Mesothelial cell of epicardium (in vitro differentiated cells): ENCODE measurements at regions not wholly inside any gene's neighbourhood (a gene's known extent, or its start where the extent isn't known, plus 50 kb on each side); places are given as distances from the start of the nearest gene placed in this dataset.
"Not testable (repeated sequence)": the region's sequence is repeated elsewhere in the genome, so short reads cannot be mapped to it uniquely, and the experiment has no call there.

Experiments used
- DNase-seq, 2 experiments: peaks; one replicate each; pipeline ENCODE4 v3.0.0; 2021; ENCODE audit warnings: low spot score in 2 of 2; ENCODE audit not compliant: unreplicated experiment in 2 of 2
- H3K27ac Mint-ChIP-seq: 2 replicates; pipeline ENCODE4 v1.8.0; 2021; ENCODE audit warnings: mixed read lengths
- H3K27me3 Mint-ChIP-seq: 2 replicates; pipeline ENCODE4 v1.8.0; 2021; ENCODE audit warnings: low read depth, mixed read lengths
- H3K36me3 Mint-ChIP-seq: 2 replicates; pipeline ENCODE4 v1.8.0; 2021; ENCODE audit warnings: mixed read lengths
- H3K4me1 Mint-ChIP-seq: 2 replicates; pipeline ENCODE4 v1.8.0; 2021; ENCODE audit warnings: mixed read lengths
- H3K4me3 Mint-ChIP-seq: 2 replicates; pipeline ENCODE4 v1.8.0; 2021; ENCODE audit warnings: mild to moderate bottlenecking, moderate library complexity, mixed read lengths
- H3K9me3 Mint-ChIP-seq: 2 replicates; pipeline ENCODE4 v1.8.0; 2021; ENCODE audit warnings: mixed read lengths
- CTCF ChIP-seq: fragments of 200-600 bp; sonication (generic); IDR thresholded peaks from one replicate; pipeline ENCODE4 v1.5.0; 2021; ENCODE audit warnings: antibody characterized with exemption; ENCODE audit not compliant: unreplicated experiment

DNA sequence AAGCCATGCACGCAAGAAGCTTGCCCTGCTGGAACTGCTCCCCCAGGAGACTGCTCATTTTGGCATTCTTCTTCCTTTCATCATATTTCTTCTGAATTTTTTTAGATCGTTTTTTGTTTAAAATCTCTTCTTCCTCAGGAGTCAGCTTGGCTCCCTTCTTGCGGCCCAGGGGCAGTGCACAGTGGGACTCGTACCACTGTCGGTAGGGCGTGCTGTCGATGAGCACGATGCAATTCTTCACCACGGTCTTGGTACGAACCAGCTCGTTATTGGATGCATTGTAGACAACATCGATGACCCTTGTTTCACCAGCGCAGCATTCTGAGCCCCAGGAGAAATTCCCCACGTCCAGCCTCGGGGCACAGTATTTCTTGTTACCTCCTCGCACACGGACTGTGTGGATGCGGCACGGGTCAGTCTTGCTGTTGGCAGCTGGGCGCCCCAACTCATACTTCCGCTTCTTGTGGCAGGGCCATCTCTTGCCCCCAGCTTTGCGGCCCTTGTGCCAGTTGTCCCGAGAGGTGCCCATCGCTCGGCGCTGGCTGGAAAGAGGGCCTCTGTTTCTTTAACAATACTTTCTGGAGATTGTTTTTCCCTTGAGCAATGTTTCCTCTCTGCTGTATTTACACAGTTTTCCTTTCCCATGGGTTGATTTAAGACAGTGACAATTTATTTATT is 452.4 kb downstream of the TMEM121 start:
- peaks cover 84% of the 10 kb centered on the region for H3K9me3 Mint-ChIP-seq
- no peak overlapping the region for H3K4me3 Mint-ChIP-seq
- no peak for TF ChIP-seq CTCF
- no peak for DNase-seq
- no peak overlapping the region for H3K27ac Mint-ChIP-seq
- no peaks in the 10 kb centered on the region for H3K27me3 Mint-ChIP-seq
- H3K4me1 Mint-ChIP-seq = no peaks in the 10 kb centered on the region
- H3K36me3 Mint-ChIP-seq = peaks cover 3% of the 10 kb centered on the region

GRCh38 chr14:105979446-105979845 is 453.1 kb downstream of the TMEM121 start:
- no peak overlapping the region for H3K27ac Mint-ChIP-seq
- peaks cover 83% of the 10 kb centered on the region for H3K9me3 Mint-ChIP-seq
- no peak for DNase-seq
- H3K4me1 Mint-ChIP-seq = no peaks in the 10 kb centered on the region
- no peak overlapping the region for H3K4me3 Mint-ChIP-seq
- no peak for TF ChIP-seq CTCF
- no peaks in the 10 kb centered on the region for H3K27me3 Mint-ChIP-seq
- peaks cover under 1% of the 10 kb centered on the region for H3K36me3 Mint-ChIP-seq

DNA sequence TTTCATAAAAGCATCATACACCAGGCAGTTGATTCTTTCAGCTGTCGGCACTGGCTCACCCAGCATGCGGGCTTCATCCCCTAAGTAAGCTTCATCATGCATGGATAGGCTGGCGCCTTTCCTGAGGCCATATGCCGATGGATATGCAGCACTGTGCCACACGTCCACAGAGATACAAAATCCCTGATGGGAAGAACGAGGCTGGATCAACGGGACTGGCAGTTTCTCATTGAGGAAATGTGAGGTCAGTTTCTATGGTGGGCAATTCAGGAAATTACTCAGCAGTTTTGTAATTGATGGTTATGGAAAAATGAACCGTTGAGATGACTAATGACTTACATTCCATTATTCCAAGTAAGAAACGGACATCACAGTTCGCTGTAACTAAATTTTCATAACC is 453.8 kb downstream of the TMEM121 start:
- no peak overlapping the region for H3K4me3 Mint-ChIP-seq
- no peaks in the 10 kb centered on the region for H3K4me1 Mint-ChIP-seq
- no peaks in the 10 kb centered on the region for H3K27me3 Mint-ChIP-seq
- H3K27ac Mint-ChIP-seq = no peak overlapping the region
- DNase-seq = no peak
- H3K9me3 Mint-ChIP-seq = peaks cover 89% of the 10 kb centered on the region
- no peak for TF ChIP-seq CTCF
- H3K36me3 Mint-ChIP-seq = no peaks in the 10 kb centered on the region

DNA sequence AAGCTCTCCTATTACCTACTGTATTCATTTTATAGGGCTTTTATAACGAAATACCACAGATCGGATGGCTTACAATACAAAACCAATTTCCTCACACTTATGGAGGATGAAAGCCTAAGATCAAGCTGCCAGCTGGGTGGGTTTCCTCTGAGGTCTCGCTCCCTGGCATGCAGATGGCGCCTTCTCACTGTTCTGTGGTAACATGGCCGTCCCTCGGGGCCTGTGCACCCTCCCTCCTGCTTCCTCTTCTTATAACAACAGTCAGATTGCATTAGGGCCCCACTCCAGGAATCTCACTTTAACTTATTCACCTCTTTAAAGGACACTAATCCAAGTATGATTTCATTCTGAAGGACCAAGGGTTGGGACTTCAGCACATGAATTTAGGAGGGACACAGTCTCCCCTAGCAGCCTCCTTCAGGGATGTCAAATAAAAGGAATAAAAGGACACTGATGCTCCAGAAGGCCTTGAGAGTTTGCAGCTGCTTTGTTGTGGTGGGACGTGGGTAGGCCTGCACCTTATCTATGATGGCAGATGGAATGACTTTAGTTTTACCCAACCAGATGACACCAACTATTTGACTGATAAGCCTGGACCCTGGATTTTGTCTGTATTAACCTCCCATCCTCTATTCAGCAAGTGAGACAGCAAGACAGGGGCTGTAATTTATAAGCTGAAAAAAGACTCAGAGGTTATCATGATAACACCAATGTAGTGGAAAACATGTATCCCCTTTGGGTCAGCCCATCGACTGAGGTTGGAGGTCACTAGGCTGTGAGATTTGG is 455.3 kb downstream of the TMEM121 start:
- not testable (repeated sequence) for H3K27ac Mint-ChIP-seq, H3K4me1 Mint-ChIP-seq, H3K36me3 Mint-ChIP-seq, H3K27me3 Mint-ChIP-seq, H3K4me3 Mint-ChIP-seq, DNase-seq
- H3K9me3 Mint-ChIP-seq = peaks cover 81% of the 10 kb centered on the region

GRCh38 chr14:105982664-105983063 is 456.3 kb downstream of the TMEM121 start:
- no peaks in the 10 kb centered on the region for H3K4me1 Mint-ChIP-seq
- DNase-seq = no peak
- H3K36me3 Mint-ChIP-seq = peaks cover 2% of the 10 kb centered on the region
- H3K9me3 Mint-ChIP-seq = peaks cover 79% of the 10 kb centered on the region
- no peak overlapping the region for H3K27ac Mint-ChIP-seq
- no peaks in the 10 kb centered on the region for H3K27me3 Mint-ChIP-seq
- H3K4me3 Mint-ChIP-seq = no peak overlapping the region
- TF ChIP-seq CTCF = no peak

DNA sequence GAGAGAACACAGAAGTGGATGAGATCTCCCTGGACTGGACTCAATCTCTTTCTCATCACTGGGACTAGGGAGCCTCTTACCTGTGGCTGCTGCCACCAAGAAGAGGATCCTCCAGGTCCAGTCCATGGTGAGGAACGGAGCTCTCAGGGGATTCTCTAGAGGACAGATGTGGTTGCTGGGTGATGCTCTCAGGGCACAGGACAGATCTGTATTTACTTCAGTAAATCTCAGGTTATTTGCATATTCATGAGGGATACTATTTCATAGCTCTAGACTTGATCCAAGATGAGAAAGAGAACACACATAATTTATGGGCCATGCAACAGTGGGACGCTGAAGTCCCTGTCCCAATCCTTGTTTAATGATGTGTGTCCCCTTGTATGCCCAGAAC is 460.5 kb downstream of the TMEM121 start:
- Mint-ChIP-seq H3K36me3 (peaks cover 2% of the 10 kb centered on the region), H3K27me3 (no peaks in the 10 kb centered on the region), H3K9me3 (peaks cover 69% of the 10 kb centered on the region), H3K27ac (no peak overlapping the region), H3K4me3 (no peak overlapping the region), H3K4me1 (no peaks in the 10 kb centered on the region)
- DNase-seq = no peak
- TF ChIP-seq CTCF = no peak
